IPS-NIHi7 (cell line): ENCODE measurements at regions not wholly inside any gene's neighbourhood (a gene's known extent, or its start where the extent isn't known, plus 50 kb on each side); places are given as distances from the start of the nearest gene placed in this dataset.
"Not testable (repeated sequence)": the region's sequence is repeated elsewhere in the genome, so short reads cannot be mapped to it uniquely, and the experiment has no call there.

Experiments
- DNase-seq: peaks from one replicate; pipeline ENCODE4 v3.0.0; 2012; ENCODE audit warnings: mixed read lengths; ENCODE audit errors: extremely low spot score

DNA sequence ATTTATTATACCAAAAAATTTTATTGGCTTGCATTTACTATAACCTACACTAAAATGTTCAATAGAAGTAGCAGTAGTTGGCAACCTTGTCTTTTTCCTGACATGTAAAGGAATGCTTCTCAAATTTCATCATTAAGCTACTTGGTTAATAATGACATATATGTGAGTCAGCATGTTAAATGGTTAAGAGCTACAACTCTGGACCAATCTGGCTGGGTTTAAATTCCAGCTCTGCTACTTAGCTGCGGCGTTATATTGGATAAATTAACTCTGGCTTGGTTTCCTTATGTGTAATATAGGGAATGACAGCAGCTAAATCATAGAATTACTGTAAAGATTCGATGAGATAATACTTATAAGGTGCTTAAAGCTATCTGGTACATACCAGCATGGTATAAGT, 53.7 kb upstream of the OTOGL start:
- DNase-seq = no peak

DNA sequence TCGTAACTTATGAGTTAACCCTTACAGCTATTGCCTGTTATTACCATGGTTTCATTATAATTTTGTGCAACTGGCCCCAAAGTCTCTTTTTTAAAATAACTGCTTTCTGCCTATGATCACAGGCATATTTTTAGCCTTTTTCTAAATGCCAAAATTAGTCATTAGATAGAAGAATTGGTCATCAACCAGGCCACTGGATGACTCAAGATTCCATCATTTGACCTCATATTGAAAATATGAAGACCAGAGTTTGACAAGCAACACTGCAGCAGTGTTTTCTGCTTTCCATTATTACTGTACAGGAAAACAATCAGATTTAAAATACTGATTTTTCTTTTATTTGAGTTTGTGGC, 54.7 kb upstream of the OTOGL start:
- no peak for DNase-seq

DNA sequence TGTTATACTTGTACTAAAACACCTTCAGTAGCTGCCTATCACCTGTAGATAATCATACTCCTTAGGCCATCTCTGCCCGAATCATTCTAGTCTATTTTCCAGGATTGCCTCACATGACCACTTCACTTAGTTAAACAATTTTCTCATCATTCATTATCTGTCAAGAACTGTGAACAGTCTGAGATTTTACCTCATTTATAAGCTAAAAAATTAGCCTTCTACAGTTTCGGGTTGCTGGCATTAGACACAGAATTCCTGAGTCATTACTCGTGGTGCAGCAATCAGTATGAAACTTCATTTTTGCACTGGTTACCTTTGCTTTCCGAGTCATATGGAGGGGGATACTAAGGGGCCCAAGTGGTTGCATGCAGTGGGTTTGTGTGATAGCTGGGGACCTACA, 57.6 kb upstream of the OTOGL start:
- DNase-seq = no peak

- DNase-seq = no peak
Observed at GRCh38 chr12:80041071-80041470, 58.3 kb upstream of the OTOGL start.

DNA sequence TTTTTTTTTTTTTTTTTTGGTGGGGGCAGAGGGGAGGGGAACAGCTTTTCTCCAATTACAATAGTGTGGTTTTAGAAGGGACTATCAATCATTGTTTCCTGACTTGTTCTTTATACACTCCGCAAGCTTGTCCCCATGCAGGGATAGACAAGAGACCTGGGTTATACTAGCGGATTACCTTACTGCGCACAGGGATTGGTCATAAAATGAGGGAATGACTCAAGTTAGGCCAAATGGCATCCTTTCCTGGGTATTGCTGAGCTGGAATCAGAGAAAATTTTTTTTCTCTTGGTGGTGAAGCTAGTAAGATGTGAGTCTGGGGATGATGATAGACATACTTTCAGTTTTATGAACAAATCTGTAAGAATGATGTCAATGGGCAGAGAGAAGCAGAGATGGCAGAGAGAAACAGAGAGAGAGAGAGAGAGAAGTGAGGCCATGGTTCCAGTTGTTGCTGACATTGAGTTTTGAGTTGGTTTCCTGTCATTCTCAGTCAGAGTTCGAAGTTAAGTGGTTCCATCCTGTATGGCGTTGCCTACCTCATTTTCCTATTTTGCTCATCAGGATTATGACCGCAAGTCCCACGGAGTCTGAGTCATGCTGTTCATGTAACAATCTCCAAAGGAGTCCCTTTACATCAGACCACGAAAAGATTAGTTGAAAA, 59.1 kb upstream of the OTOGL start:
- DNase-seq = no peak

GRCh38 chr12:80038062-80038560, 61.2 kb upstream of the OTOGL start:
- DNase-seq = no peak

- no peak for DNase-seq
Observed at GRCh38 chr12:80033448-80033847, 65.9 kb upstream of the OTOGL start.

DNA sequence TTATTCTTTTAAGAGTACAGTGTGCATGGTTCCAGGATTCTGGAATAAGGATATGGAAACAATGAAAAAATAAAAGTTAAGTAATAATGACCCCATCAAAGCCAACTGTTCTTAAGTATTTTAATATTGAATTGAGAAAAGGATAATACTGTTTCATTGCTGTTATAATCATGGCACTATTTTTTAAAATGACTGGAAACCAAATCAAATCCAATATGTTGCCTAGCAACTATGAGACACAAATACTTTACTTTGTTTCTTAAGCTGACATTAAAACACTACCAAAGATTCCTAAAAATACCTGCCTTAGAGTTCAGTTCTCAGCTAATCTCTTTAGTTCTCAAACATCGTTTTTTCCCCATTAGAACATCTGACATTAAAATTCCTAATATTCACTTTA, 66.4 kb upstream of the OTOGL start:
- DNase-seq = no peak

GRCh38 chr12:80031229-80031628, 68.1 kb upstream of the OTOGL start:
- no peak for DNase-seq

- DNase-seq = no peak
Observed at GRCh38 chr12:80025638-80026037, 73.7 kb upstream of the OTOGL start.

DNA sequence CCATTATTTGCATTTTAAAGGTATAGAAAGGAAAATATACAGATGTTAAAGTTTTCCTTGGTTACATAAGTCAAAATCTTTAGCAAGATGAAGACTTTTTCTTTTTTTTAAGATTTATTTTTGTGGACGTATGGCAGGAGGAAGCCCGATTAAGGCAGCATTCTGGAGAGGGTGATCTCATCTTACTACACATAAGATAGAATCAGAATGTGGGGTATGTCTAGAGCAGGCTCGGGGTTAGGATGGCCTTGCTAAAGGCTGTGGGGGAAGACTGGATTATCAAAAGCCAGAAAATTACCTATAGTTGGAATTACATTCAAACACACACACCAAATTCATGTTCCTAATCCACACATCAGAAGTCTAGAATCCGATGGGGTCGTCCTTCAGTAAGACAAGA, 79.6 kb upstream of the OTOGL start:
- no peak for DNase-seq

DNA sequence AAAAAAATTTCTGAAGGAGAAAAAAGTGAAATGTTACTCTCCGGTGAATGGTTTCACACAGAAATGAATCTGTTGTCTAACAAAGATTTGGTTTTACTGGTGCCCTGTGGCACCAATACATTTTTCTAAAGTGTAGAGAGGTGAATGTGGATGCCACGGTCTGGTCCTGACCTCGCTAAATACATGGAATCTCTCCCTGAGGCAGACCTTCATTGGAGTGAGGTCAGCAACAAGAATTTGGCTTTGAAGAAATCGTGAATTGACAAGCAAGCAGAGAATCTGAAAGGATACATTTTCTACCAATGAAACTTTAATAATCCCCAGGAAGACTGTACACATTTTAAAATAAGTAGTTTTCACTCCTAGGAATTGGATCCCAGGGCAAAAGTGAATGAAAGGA, 81.2 kb upstream of the OTOGL start:
- no peak for DNase-seq

DNA sequence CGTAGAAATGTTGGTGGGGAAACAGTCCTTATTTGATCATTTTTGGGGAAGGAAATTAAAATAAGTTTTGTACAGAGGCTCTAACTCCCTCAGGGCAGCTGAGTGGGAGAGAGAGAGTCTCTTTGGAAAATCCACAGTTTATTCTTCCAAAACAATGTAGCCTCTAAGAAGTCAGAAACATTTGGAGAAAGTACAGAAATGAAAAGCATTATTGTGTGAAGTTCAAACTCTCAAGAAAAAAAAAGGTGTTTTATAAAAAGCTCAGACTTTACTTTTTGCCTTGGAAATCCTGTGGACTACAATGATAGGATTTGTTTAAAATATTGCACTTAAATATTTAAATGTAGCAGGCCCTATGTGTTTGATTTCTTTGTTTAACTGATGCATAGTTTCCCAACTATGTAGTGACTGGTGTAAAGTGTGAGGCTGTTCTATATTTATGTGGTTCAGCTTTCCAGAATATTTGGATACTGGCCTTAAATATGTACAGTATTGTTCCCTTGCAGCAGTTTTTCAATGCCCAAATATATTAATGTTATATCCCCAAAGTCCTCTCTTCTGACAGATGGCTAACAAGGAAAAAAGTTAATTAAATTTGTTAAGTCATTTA, 82.0 kb upstream of the OTOGL start:
- DNase-seq = no peak

DNA sequence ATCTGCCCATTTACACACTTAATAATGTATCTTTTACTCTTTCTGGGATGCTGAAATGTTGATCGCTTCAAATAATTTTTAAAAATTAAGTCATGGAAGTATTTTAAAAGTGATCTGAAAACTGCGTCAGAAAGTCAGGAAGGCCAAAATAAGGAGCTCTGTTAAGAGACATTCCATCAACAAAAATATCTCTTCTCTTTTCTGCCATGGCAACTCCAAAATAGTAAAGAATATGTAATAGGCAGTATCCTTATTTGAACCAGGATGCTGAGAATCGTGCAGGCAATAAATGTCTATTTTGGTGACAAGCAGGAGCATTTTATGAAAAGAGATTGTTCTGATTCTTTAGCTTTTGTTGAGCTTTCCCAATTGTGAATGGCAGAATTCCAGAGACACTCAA, 81.8 kb upstream of the PPP1R12A start:
- no peak for DNase-seq

- DNase-seq = no peak
Observed at GRCh38 chr12:80015660-80016059, 80.8 kb upstream of the PPP1R12A start.

DNA sequence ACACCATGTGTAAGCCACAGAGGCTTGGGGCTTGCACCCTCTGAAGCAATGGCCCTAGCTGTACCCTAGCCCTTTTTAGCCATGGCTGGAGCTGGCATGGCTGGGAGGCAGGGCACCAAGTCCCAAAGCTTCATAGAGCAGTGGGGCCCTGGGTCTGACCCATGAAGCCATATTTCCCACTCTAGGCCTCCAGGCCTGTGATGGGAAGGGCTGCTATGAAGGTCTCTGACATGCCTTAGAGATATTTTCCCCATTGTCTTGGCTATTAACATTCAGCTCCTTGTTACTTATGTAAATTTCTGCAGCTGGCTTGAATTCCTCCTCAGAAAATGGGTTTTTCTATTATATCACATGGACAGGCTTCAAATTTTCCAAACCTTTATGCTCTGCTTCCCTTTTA, 68.8 kb upstream of the PPP1R12A start:
- DNase-seq = not testable (repeated sequence)

GRCh38 chr12:80001562-80001961, 66.7 kb upstream of the PPP1R12A start:
- DNase-seq = peak; percentile 23

DNA sequence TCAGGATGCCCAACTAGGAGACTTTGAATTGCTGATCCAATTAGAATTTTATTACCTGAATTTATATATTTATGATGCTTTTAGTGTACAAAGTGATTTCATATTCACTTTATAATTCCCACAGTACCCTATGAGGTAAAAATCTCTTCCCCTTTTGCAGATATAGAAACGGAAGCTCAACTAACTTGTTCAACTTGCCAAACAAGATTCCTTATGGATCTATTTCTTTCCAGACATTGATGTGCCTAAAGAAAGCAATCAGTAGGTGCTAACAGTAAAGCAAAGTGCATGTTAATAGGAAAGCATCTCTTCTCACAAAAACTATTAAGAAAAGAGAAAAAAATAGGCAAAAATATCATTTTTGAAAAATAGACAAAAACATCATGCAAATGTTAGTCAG, 65.9 kb upstream of the PPP1R12A start:
- DNase-seq = no peak

GRCh38 chr12:79998554-79998953, 63.7 kb upstream of the PPP1R12A start:
- no peak for DNase-seq

GRCh38 chr12:79997096-79997791, 62.3 kb upstream of the PPP1R12A start:
- DNase-seq = no peak

GRCh38 chr12:79995385-79996084, 60.6 kb upstream of the PPP1R12A start:
- DNase-seq = not testable (repeated sequence)

- DNase-seq = no peak
Observed at GRCh38 chr12:79993106-79993862, 58.4 kb upstream of the PPP1R12A start.
